Heart left ventricle (tissue), 13 donors: ENCODE measurements at regions not wholly inside any gene's neighbourhood (a gene's known extent, or its start where the extent isn't known, plus 50 kb on each side); places are given as distances from the start of the nearest gene placed in this dataset.

ENCODE experiments used
- POLR2A ChIP-seq, 2 donors: fragments of 450-650 bp; IDR thresholded peaks; one replicate each; pipeline ENCODE4 v1.6.1; 2017; ENCODE audit warnings: antibody characterized with exemption in 2 of 2, mild to moderate bottlenecking in 2 of 2, moderate library complexity in 2 of 2
- TF ChIP-seq, protein P1 (sequence below), 12 donors: fragments of 200-600 bp; sonication (generic) in 4 of 12; IDR thresholded peaks; one replicate each; pipeline versions ENCODE4 v1.5.0 to v1.8.0; 2018 to 2022; ENCODE audit warnings: antibody characterized with exemption in 12 of 12, mild to moderate bottlenecking in 5 of 12
- donor health status: ischemic (EF 13 %, LVEDD 7.1; RV severe dilation, severe dysfunction).
- donor health status: DM: no; HTN: yes; CAD: no.
- donor health status: DM: no; HTN: no; CAD: no.
- donor health status: ischemic (EF 25% LVEDD 6.9; RV normal size, moderate dysfunction).
- donor health status: ischemic (EF 25% LVEDD 5.7; RV mildly dilated, moderate dysfunction).
- donor health status: ischemic (EF 35%, LVEDD 5.7; RV mildly dilated, moderate dysfunction).
- donor health status: nonischemic (EF 11% LVEDD 7.7; RV severe dilation, severe dysfunction).
- donor health status: DM: yes; HTN: yes; CAD: no.
- donor health status: PGD.
- donor health status: ischemic (EF 29% LVEDD 5.4; RV normal size, mild dysfunction).
- donor health status: nonischemic (EF 23%, LVEDD 6.1; RV moderate dilation, normal function).

DNA sequence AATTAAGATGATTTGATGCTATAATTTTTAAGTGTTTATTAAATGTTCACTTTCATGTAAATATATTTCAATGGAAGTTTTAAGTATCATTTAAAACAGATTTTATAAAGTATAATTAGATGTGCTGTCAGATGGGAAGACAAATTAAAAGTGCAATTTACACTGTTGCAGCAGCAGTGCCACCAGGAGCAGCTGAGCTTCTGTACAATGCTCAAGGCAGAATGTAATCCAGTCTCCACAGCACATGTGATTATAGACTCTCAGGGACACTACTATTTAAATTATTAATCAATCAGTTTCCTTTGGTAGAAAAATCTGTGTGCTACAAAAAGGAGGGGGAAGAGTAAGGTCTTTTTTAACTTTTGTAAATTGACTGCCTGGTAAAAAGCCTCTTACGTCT lies 285.7 kb upstream of the USP15 start:
- TF ChIP-seq, protein P1, sequence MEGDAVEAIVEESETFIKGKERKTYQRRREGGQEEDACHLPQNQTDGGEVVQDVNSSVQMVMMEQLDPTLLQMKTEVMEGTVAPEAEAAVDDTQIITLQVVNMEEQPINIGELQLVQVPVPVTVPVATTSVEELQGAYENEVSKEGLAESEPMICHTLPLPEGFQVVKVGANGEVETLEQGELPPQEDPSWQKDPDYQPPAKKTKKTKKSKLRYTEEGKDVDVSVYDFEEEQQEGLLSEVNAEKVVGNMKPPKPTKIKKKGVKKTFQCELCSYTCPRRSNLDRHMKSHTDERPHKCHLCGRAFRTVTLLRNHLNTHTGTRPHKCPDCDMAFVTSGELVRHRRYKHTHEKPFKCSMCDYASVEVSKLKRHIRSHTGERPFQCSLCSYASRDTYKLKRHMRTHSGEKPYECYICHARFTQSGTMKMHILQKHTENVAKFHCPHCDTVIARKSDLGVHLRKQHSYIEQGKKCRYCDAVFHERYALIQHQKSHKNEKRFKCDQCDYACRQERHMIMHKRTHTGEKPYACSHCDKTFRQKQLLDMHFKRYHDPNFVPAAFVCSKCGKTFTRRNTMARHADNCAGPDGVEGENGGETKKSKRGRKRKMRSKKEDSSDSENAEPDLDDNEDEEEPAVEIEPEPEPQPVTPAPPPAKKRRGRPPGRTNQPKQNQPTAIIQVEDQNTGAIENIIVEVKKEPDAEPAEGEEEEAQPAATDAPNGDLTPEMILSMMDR (IDR thresholded peaks at IDR 0.05) = no peak
- TF ChIP-seq POLR2A (IDR thresholded peaks at IDR 0.05) = no peak
